GM12892 (cell line): ENCODE measurements at regions not wholly inside any gene's neighbourhood (a gene's known extent, or its start where the extent isn't known, plus 50 kb on each side); places are given as distances from the start of the nearest gene placed in this dataset.

Experiments used
- POLR2A ChIP-seq: IDR thresholded peaks from 2 replicates; pipeline ENCODE4 v1.6.1; 2011; ENCODE audit warnings: low read depth, low read length, control low read depth
- TAF1 ChIP-seq: IDR thresholded peaks from 2 replicates; pipeline ENCODE4 v1.6.1; 2011; ENCODE audit warnings: low read depth, mild to moderate bottlenecking, control low read depth, low read length, borderline replicate concordance

GRCh38 chr14:66233591-66233990 lies 252.6 kb upstream of the CCDC196 start:
- no peak for TF ChIP-seq POLR2A
- no peak for TF ChIP-seq TAF1
